Endothelial cell of umbilical vein (primary cell): ENCODE measurements at regions not wholly inside any gene's neighbourhood (a gene's known extent, or its start where the extent isn't known, plus 50 kb on each side); places are given as distances from the start of the nearest gene placed in this dataset.

ENCODE experiments used
- BruUV-seq: library from RNA; stranded (reverse); fragments of 400-500 nt; replicated peaks from 2 replicates; lab custom pipeline; 2021; lab: Mats Ljungman, UMichigan
- CTCF ChIA-PET: fragments of 300-600, 350-600 bp; sonication (Branson Sonifier 250); formaldehyde crosslinking; loops from one replicate; lab custom pipeline; 2021; ENCODE audit warnings: antibody characterized with exemption, inconsistent platforms; lab: Charles Lee
- POLR2A ChIA-PET: fragments of 300-600, 350-600 bp; sonication (Branson Sonifier 250); formaldehyde crosslinking; loops from one replicate; lab custom pipeline; 2021; ENCODE audit warnings: antibody characterized with exemption, inconsistent platforms; lab: Charles Lee
- DNase-seq: peaks from one replicate; pipeline ENCODE4 v3.0.0-alpha.2; 2011; ENCODE audit warnings: low read depth, low spot score
- FAIRE-seq: peaks from 2 replicates; lab custom pipeline; 2011; peaks lifted over from hg19 to GRCh38; lab: Jason Lieb, UNC
- H2AFZ ChIP-seq: 2 replicates; pipeline ENCODE4 v1.6.0; 2012; ENCODE audit warnings: low read depth, low read length, control low read depth, inconsistent platforms
- H3K27ac ChIP-seq: 2 replicates; pipeline ENCODE4 v1.5.1; 2011; ENCODE audit warnings: low read depth, mild to moderate bottlenecking, control low read depth, low read length, moderate library complexity; ENCODE audit not compliant: insufficient read depth
- H3K27me3 ChIP-seq, 2 experiments: 2 replicates each; pipeline versions ENCODE4 v1.6.0 to v1.6.1; 2011; ENCODE audit warnings: low read length in 2 of 2, mixed read lengths in 1 of 2; ENCODE audit not compliant: control insufficient read depth in 2 of 2, insufficient read depth in 2 of 2
- H3K36me3 ChIP-seq, 2 experiments: 2 replicates in 1 of 2; 3 replicates in 1 of 2; pipeline ENCODE4 v1.5.1; 2011; ENCODE audit warnings: low read length in 2 of 2, mild to moderate bottlenecking in 1 of 2, moderate library complexity in 1 of 2; ENCODE audit not compliant: control insufficient read depth in 2 of 2, insufficient read depth in 2 of 2; ENCODE audit errors: extremely low read depth in 1 of 2
- H3K4me1 ChIP-seq: 3 replicates; pipeline ENCODE4 v1.5.1; 2011; ENCODE audit warnings: mild to moderate bottlenecking, low read length; ENCODE audit not compliant: control insufficient read depth, insufficient read depth; ENCODE audit errors: extremely low read depth
- H3K4me2 ChIP-seq: 2 replicates; pipeline ENCODE4 v1.6.1; 2011; ENCODE audit warnings: low read length, control low read depth, mixed read lengths; ENCODE audit not compliant: insufficient read depth
- H3K4me3 ChIP-seq, 3 experiments: fragments of 200-600 bp in 1 of 3; sonication (generic), shearing (Covaris generic) in 1 of 3; replicated peaks in 1 of 3; 2 replicates each; pipeline ENCODE4 v1.5.1; 2011 to 2016; ENCODE audit warnings: control low read depth in 3 of 3, low read length in 3 of 3, mild to moderate bottlenecking in 2 of 3, inconsistent platforms in 1 of 3, low read depth in 1 of 3, moderate library complexity in 1 of 3; ENCODE audit not compliant: insufficient read depth in 1 of 3
- H3K79me2 ChIP-seq: 2 replicates; pipeline ENCODE4 v1.6.0; 2012; ENCODE audit warnings: low read length, inconsistent platforms; ENCODE audit not compliant: control insufficient read depth, insufficient read depth
- H3K9ac ChIP-seq: replicated peaks from 2 replicates; pipeline ENCODE3; 2011; ENCODE audit warnings: low read length, control low read depth; ENCODE audit not compliant: insufficient read depth; ENCODE audit errors: extremely low read depth
- H3K9me1 ChIP-seq: replicated peaks from 3 replicates; pipeline ENCODE4 v1.6.0; 2011; ENCODE audit warnings: mild to moderate bottlenecking, low read length; ENCODE audit not compliant: control insufficient read depth, insufficient read depth; ENCODE audit errors: extremely low read depth
- H3K9me3 ChIP-seq: replicated peaks from 2 replicates; pipeline ENCODE4 v1.5.1; 2012; ENCODE audit warnings: low read length, inconsistent platforms; ENCODE audit not compliant: control insufficient read depth, insufficient read depth
- H4K20me1 ChIP-seq: replicated peaks from 2 replicates; pipeline ENCODE3; 2011; ENCODE audit warnings: mild to moderate bottlenecking, low read length; ENCODE audit not compliant: control insufficient read depth, insufficient read depth; ENCODE audit errors: extremely low read depth
- CTCF ChIP-seq, 2 donors: IDR thresholded peaks; 1 replicate in 1 of 2; 2 replicates in 1 of 2; pipeline ENCODE4 v1.5.1; 2011; ENCODE audit warnings: low read length in 2 of 2, mild to moderate bottlenecking in 2 of 2, moderate library complexity in 2 of 2, control low read depth in 1 of 2, inconsistent platforms in 1 of 2, low read depth in 1 of 2; ENCODE audit not compliant: insufficient read depth in 1 of 2; ENCODE audit errors: extremely low read depth in 1 of 2
- EZH2 ChIP-seq: IDR thresholded peaks from 2 replicates; pipeline ENCODE4 v1.6.1; 2012; ENCODE audit warnings: borderline replicate concordance, low read depth, mild to moderate bottlenecking, moderate library complexity, low read length, inconsistent platforms; ENCODE audit not compliant: severe bottlenecking
- FOS ChIP-seq: IDR thresholded peaks from 2 replicates; pipeline ENCODE4 v1.6.1; 2011; ENCODE audit warnings: mild to moderate bottlenecking, low read length, moderate library complexity, borderline replicate concordance; ENCODE audit not compliant: insufficient read depth
- GATA2 ChIP-seq: IDR thresholded peaks from 2 replicates; pipeline ENCODE4 v1.7.0; 2011; ENCODE audit warnings: low read depth, mild to moderate bottlenecking, moderate library complexity, mixed read lengths, low read length; ENCODE audit not compliant: insufficient read length, insufficient read depth
- JUN ChIP-seq: IDR thresholded peaks from 2 replicates; pipeline ENCODE4 v1.6.1; 2011; ENCODE audit warnings: borderline replicate concordance, low read depth; ENCODE audit not compliant: insufficient read length, insufficient read depth
- MAX ChIP-seq: IDR thresholded peaks from 2 replicates; pipeline ENCODE4 v1.6.1; 2011; ENCODE audit not compliant: insufficient read depth, insufficient read length
- MYC ChIP-seq: IDR thresholded peaks from one replicate; pipeline ENCODE4 v1.6.1; 2011; ENCODE audit warnings: mild to moderate bottlenecking, low read depth, low read length
- POLR2A ChIP-seq: IDR thresholded peaks from 2 replicates; pipeline ENCODE4 v1.6.1; 2012; ENCODE audit warnings: low read depth, mild to moderate bottlenecking, control low read depth, low read length
- POLR2AphosphoS5 ChIP-seq: IDR thresholded peaks from 2 replicates; pipeline ENCODE4 v1.6.1; 2012; ENCODE audit warnings: low read depth, mild to moderate bottlenecking, control low read depth, low read length, moderate library complexity; ENCODE audit not compliant: insufficient read depth
- dilution Hi-C: fragments of 300-500 bp; cut with MboI; formaldehyde crosslinking; loops from one replicate; pipeline ENCODE4 v1.15.0; 2019; ENCODE audit warnings: low sequenced_read_pairs; ENCODE audit not compliant: extremely low pct_ligation_motif_present
- intact Hi-C: fragments of 100-400 bp; cut with micrococcal nuclease; formaldehyde crosslinking; loops from one replicate; pipeline ENCODE4 v1.10.0; 2022

- Histone ChIP-seq H3K36me3 (no peaks in the 10 kb centered on the region), H3K9ac (no peak overlapping the region), H3K79me2 (no peaks in the 10 kb centered on the region), H3K27me3 (no peaks in the 10 kb centered on the region), H3K4me1 (no peaks in the 10 kb centered on the region), H3K9me3 (no peaks in the 10 kb centered on the region), H3K9me1 (no peaks in the 10 kb centered on the region), H2AFZ (no peak overlapping the region), H3K4me2 (no peak overlapping the region), H3K27ac (no peak overlapping the region), H4K20me1 (no peaks in the 10 kb centered on the region), H3K4me3 (no peak overlapping the region)
- POLR2A ChIA-PET: no interaction called here
- BruUV-seq: no TSS peak
- dilution Hi-C loops (no loop called here), intact Hi-C loops (no loop called here)
- FAIRE-seq (no peak), DNase-seq (no peak)
- CTCF ChIA-PET: no interaction called here
- TF ChIP-seq EZH2 (no peak), POLR2AphosphoS5 (no peak), JUN (no peak), CTCF (IDR thresholded peaks at IDR 0.05; ENCODE audit: extremely low read depth in 1 of 2, insufficient read depth in 1 of 2, low read depth in 1 of 2, low read length in 2 of 2) (no peak), MAX (no peak), POLR2A (no peak), MYC (no peak), GATA2 (no peak), FOS (no peak)
These were observed 318.3 kb downstream of the MATN1 start for GRCh38 chr1:30405081-30405480.
